Kidney (tissue), 13 donors: ENCODE measurements at regions not wholly inside any gene's neighbourhood (a gene's known extent, or its start where the extent isn't known, plus 50 kb on each side); places are given as distances from the start of the nearest gene placed in this dataset.

ENCODE experiments used
- DNase-seq, 5 donors: peaks; one replicate each; pipeline ENCODE4 v3.0.0-alpha.2; 2013 to 2020
- FAIRE-seq: peaks from 2 replicates; lab custom pipeline; 2012; peaks lifted over from hg19 to GRCh38; lab: Jason Lieb, UNC
- H3K27ac ChIP-seq, 2 donors: one replicate each; pipeline ENCODE4 v1.7.0; 2013; ENCODE audit warnings: low read depth in 2 of 2, low read length in 2 of 2, inconsistent platforms in 1 of 2
- H3K27me3 ChIP-seq: one replicate; pipeline ENCODE4 v1.7.1; 2013; ENCODE audit warnings: low read length, inconsistent platforms; ENCODE audit not compliant: control insufficient read depth, insufficient read depth
- H3K36me3 ChIP-seq, 3 donors: one replicate each; pipeline versions ENCODE4 v1.7.0 to v1.7.1; 2013; ENCODE audit warnings: low read length in 3 of 3, control low read depth in 1 of 3, inconsistent platforms in 1 of 3; ENCODE audit not compliant: insufficient read depth in 3 of 3, control insufficient read depth in 2 of 3
- H3K4me1 ChIP-seq, 3 donors: one replicate each; pipeline versions ENCODE4 v1.7.0 to v1.7.1; 2013; ENCODE audit warnings: low read length in 3 of 3, inconsistent platforms in 1 of 3, low read depth in 1 of 3; ENCODE audit not compliant: control insufficient read depth in 2 of 3, insufficient read depth in 2 of 3
- H3K4me3 ChIP-seq, 3 donors: one replicate each; pipeline versions ENCODE4 v1.7.0 to v1.8.1; 2013; ENCODE audit warnings: low read length in 3 of 3, control low read depth in 1 of 3, inconsistent platforms in 1 of 3
- H3K9ac ChIP-seq, 3 donors: one replicate each; pipeline versions ENCODE4 v1.7.0 to v1.7.1; 2013; ENCODE audit warnings: low read length in 3 of 3, control low read depth in 1 of 3, inconsistent platforms in 1 of 3
- H3K9me3 ChIP-seq, 3 donors: one replicate each; pipeline versions ENCODE4 v1.7.0 to v1.7.1; 2013; ENCODE audit warnings: low read length in 3 of 3, control low read depth in 1 of 3, inconsistent platforms in 1 of 3; ENCODE audit not compliant: control insufficient read depth in 2 of 3, insufficient read depth in 1 of 3
- CTCF ChIP-seq: IDR thresholded peaks from 3 replicates; pipeline ENCODE4 v1.5.1; 2012; ENCODE audit warnings: mild to moderate bottlenecking, moderate library complexity, borderline replicate concordance; ENCODE audit not compliant: insufficient read depth; ENCODE audit errors: extremely low read depth
- intact Hi-C: fragments of 100-400 bp; cut with DNase I; formaldehyde crosslinking; loops from one replicate; pipeline ENCODE4 v1.11.1; 2022
- donor health status: control.
- donor health status: control.
- donor health status: control.
- donor health status: control.
- donor health status: control.
- donor health status: DM: yes; HTN: yes; CAD: no.
- donor health status: Normal renal cell carcinoma (clear cell type).

GRCh38 chr21:35352066-35352770 lies 303.1 kb upstream of the RUNX1 start:
- no peaks in the 10 kb centered on the region for H3K27me3 ChIP-seq
- no peak for TF ChIP-seq CTCF
- H3K27ac ChIP-seq: no peak overlapping the region
- DNase-seq: no peak
- intact Hi-C loops: no loop called here
- H3K9me3 ChIP-seq: no peaks in the 10 kb centered on the region
- FAIRE-seq: no peak
- no peaks in the 10 kb centered on the region for H3K4me1 ChIP-seq
- H3K9ac ChIP-seq: no peak overlapping the region
- no peak overlapping the region for H3K4me3 ChIP-seq
- H3K36me3 ChIP-seq: no peaks in the 10 kb centered on the region

- H3K4me3 ChIP-seq: no peak overlapping the region
- H3K36me3 ChIP-seq: no peaks in the 10 kb centered on the region
- H3K9ac ChIP-seq: no peak overlapping the region
- FAIRE-seq (no peak), DNase-seq (no peak)
- TF ChIP-seq CTCF: no peak
- intact Hi-C loops: no loop called here
- no peaks in the 10 kb centered on the region for H3K4me1 ChIP-seq
- H3K27ac ChIP-seq: no peak overlapping the region
- no peaks in the 10 kb centered on the region for H3K9me3 ChIP-seq
- H3K27me3 ChIP-seq: no peaks in the 10 kb centered on the region
These were observed 302.3 kb upstream of the RUNX1 start for GRCh38 chr21:35351434-35351833.

GRCh38 chr21:35350965-35351364 lies 301.9 kb upstream of the RUNX1 start:
- Histone ChIP-seq H3K27me3 (no peaks in the 10 kb centered on the region), H3K9ac (no peak overlapping the region), H3K27ac (no peak overlapping the region), H3K4me3 (no peak overlapping the region), H3K9me3 (no peaks in the 10 kb centered on the region), H3K4me1 (no peaks in the 10 kb centered on the region), H3K36me3 (no peaks in the 10 kb centered on the region)
- intact Hi-C loops: no loop called here
- no peak for TF ChIP-seq CTCF
- FAIRE-seq (no peak), DNase-seq (no peak)
